ENCODE measurements at regions not wholly inside any gene's neighbourhood (a gene's known extent, or its start where the extent isn't known, plus 50 kb on each side); places are given as distances from the start of the nearest gene placed in this dataset.

DNA sequence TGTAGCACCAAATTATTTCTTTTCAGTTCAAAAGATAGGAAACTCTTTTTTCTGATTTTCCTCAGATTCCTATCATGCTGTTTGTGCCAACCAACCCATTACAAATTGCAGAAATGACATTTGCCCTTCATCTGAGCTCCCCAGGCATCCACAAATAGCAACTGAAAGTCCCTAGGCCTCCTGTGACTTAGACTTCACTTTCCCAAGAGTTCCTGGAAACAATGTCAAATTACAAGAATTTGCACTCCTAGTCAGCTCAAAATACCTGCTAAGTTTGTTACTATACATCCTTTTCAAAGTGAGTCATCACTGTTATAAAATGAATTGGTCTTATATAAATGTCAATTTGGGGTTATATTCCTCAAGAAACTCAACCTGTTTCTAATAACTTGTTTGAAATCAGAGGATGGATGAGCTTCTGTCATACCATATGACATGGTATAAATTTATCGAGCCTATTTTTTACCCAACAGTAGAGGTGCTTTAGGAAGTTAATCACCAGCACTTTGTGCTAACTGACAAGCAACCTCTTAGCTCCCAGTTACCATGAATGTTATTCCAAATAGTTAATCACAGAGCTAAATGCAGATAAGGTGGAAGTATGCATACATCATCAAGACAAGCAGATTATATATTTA, 256.5 kb downstream of the HACE1 start:
- no peak for DNase-seq

DNA sequence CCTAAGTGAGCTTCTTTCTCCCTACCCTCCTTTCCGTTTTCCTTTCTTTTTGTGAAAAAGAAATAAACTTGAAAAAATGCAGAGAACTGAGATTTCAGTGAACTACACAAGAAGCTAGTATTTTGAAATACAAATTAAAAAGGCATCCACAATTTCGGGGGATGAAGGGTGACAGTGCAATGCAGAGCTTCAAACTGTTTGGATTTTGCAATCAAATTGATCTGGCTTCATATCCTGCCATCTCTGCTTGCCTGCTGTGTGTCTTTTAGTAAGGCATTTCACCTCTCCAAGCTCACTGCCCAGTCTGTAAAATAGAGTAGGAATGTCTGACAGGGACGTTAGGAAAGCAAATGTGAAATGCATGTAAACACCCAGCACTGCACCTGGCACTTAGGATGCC, 258.0 kb downstream of the HACE1 start:
- no peak for DNase-seq
- no peaks in the 10 kb centered on the region for H3K4me1 ChIP-seq (ENCODE audit: control insufficient read depth, insufficient read depth, low read length, poor library complexity, severe bottlenecking)
- no peaks in the 10 kb centered on the region for H3K36me3 ChIP-seq (ENCODE audit: control insufficient read depth, insufficient read depth, low read length)
- no peaks in the 10 kb centered on the region for H3K9me3 ChIP-seq (ENCODE audit: control insufficient read depth, low read length)
- no peaks in the 10 kb centered on the region for H3K27me3 ChIP-seq (replicated peaks; ENCODE audit: control insufficient read depth, insufficient read depth, low read length, poor library complexity, severe bottlenecking)
- no peak overlapping the region for H3K4me3 ChIP-seq (ENCODE audit: insufficient read depth, low read depth, low read length, poor library complexity, severe bottlenecking)
- H3K27ac ChIP-seq (ENCODE audit: insufficient read depth, low read length, poor library complexity, severe bottlenecking) = no peak overlapping the region

More for the DNA sequence above, 256.5 kb downstream of the HACE1 start:
- H3K27ac ChIP-seq (ENCODE audit: insufficient read depth, low read length, poor library complexity, severe bottlenecking) = no peak overlapping the region
- H3K36me3 ChIP-seq (ENCODE audit: control insufficient read depth, insufficient read depth, low read length) = no peaks in the 10 kb centered on the region
- no peak overlapping the region for H3K4me3 ChIP-seq (ENCODE audit: insufficient read depth, low read depth, low read length, poor library complexity, severe bottlenecking)
- H3K4me1 ChIP-seq (ENCODE audit: control insufficient read depth, insufficient read depth, low read length, poor library complexity, severe bottlenecking) = no peaks in the 10 kb centered on the region
- H3K27me3 ChIP-seq (replicated peaks; ENCODE audit: control insufficient read depth, insufficient read depth, low read length, poor library complexity, severe bottlenecking) = no peaks in the 10 kb centered on the region
- H3K9me3 ChIP-seq (ENCODE audit: control insufficient read depth, low read length) = no peaks in the 10 kb centered on the region

DNA sequence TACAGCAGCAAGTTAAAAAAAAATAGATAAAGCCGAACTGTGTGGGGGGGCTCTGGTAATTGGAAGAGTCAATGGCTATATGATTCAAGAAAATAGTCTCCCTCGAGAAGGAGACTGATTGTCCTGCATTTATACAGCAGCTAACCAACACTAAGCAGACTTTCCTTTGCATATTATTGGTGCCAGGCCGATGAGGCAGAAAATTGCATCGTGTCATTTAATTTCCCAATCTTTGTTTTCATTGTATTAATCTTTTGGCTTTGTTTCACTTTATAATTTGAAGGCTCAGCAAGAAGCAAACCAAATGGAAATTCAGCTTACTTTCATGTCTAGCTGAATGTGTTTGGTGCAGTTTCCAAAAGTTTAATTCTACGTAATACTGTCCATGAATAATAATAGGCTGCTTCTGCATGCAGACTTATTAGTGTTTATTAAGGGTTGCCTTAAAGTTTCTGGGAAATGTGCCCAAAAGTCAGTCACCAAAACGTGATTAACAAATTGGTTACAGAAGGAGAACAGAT, 258.5 kb downstream of the HACE1 start:
- DNase-seq = no peak
- H3K27ac ChIP-seq (ENCODE audit: insufficient read depth, low read length, poor library complexity, severe bottlenecking) = no peak overlapping the region
- no peaks in the 10 kb centered on the region for H3K27me3 ChIP-seq (replicated peaks; ENCODE audit: control insufficient read depth, insufficient read depth, low read length, poor library complexity, severe bottlenecking)
- no peaks in the 10 kb centered on the region for H3K36me3 ChIP-seq (ENCODE audit: control insufficient read depth, insufficient read depth, low read length)
- no peaks in the 10 kb centered on the region for H3K4me1 ChIP-seq (ENCODE audit: control insufficient read depth, insufficient read depth, low read length, poor library complexity, severe bottlenecking)
- H3K4me3 ChIP-seq (ENCODE audit: insufficient read depth, low read depth, low read length, poor library complexity, severe bottlenecking) = no peak overlapping the region
- H3K9me3 ChIP-seq (ENCODE audit: control insufficient read depth, low read length) = no peaks in the 10 kb centered on the region

DNA sequence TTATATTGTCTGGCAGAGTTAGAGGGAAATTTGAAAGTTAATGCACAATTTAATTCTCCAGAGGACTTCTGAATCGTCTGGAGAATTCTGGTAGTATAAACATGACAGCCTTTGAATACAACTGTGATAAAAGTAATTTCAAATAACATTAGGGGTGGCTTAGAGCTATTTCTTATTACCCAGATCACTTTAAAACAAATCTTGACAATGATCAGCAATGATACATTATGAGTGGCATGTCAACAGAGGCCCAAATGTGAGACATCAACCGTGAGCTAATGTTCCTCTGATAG, 259.1 kb downstream of the HACE1 start:
- no peak for DNase-seq

DNA sequence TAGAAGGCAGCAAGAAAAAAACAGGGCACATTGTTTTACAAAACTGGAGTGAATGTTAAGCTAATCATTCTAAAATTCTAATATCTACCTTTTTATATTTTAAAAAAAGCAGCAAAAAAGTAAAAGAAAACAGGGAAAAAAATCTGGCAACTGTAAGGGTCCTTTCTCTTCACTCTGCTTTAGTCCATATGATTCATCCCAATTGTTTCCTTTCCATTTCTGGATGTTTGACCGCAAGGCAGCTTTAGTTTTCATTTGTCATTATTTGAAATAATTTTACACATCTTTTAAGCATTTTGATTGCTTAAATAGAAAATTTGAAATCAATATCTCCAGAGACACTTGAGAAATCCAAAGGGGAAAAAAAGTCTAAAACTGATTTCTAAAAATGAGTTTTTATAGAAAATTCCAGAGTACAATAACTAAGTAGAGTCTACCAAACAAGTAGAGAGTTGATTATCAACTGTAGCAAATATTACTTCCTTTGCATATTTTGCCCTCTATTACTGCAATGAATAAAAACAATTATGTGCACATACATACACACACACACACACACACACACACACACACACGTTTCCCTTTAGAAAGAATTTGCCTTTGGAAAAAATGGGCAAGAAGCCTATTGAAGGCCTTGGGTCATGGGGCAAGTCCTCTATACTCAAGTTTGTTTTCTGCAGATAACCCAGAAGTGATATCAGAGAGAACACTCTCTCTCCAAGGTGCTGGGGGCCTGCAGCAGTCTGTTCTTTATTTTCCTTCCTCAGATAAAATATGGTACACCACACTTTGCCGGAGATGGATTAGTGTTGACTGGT, 259.7 kb downstream of the HACE1 start:
- Histone ChIP-seq H3K27ac (ENCODE audit: insufficient read depth, low read length, poor library complexity, severe bottlenecking) (no peak overlapping the region), H3K4me1 (ENCODE audit: control insufficient read depth, insufficient read depth, low read length, poor library complexity, severe bottlenecking) (no peaks in the 10 kb centered on the region), H3K9me3 (ENCODE audit: control insufficient read depth, low read length) (no peaks in the 10 kb centered on the region), H3K4me3 (ENCODE audit: insufficient read depth, low read depth, low read length, poor library complexity, severe bottlenecking) (no peak overlapping the region), H3K27me3 (replicated peaks; ENCODE audit: control insufficient read depth, insufficient read depth, low read length, poor library complexity, severe bottlenecking) (no peaks in the 10 kb centered on the region), H3K36me3 (ENCODE audit: control insufficient read depth, insufficient read depth, low read length) (no peaks in the 10 kb centered on the region)
- no peak for DNase-seq

More for the DNA sequence above, 259.1 kb downstream of the HACE1 start:
- H3K9me3 ChIP-seq (ENCODE audit: control insufficient read depth, low read length) = no peaks in the 10 kb centered on the region
- no peak overlapping the region for H3K27ac ChIP-seq (ENCODE audit: insufficient read depth, low read length, poor library complexity, severe bottlenecking)
- no peaks in the 10 kb centered on the region for H3K36me3 ChIP-seq (ENCODE audit: control insufficient read depth, insufficient read depth, low read length)
- H3K27me3 ChIP-seq (replicated peaks; ENCODE audit: control insufficient read depth, insufficient read depth, low read length, poor library complexity, severe bottlenecking) = no peaks in the 10 kb centered on the region
- no peak overlapping the region for H3K4me3 ChIP-seq (ENCODE audit: insufficient read depth, low read depth, low read length, poor library complexity, severe bottlenecking)
- no peaks in the 10 kb centered on the region for H3K4me1 ChIP-seq (ENCODE audit: control insufficient read depth, insufficient read depth, low read length, poor library complexity, severe bottlenecking)

DNA sequence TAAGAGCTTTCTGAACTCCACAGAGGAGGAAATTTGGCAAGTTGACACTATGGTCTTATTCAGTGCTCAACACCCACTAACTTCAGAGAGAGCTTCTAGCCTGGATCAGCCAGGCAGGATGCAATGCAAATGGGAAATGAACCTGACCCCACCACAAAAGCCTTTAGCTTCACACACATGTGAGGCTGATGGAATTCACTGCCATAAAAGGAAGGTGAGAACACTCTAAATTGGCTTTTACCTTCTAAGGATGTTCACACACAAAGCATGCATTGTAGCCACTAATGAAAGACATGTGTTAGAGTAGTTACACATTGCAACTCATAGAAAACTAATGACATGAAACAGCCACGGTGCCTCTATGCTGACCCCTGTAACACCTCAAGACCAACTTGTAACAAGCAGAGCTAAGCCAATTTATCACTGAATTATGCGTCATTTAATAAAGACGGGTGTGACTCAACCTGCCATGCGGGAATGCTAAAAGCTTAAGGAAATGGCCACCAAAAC, 262.1 kb downstream of the HACE1 start:
- no peaks in the 10 kb centered on the region for H3K36me3 ChIP-seq (ENCODE audit: control insufficient read depth, insufficient read depth, low read length)
- DNase-seq = no peak
- H3K27ac ChIP-seq (ENCODE audit: insufficient read depth, low read length, poor library complexity, severe bottlenecking) = no peak overlapping the region
- H3K4me1 ChIP-seq (ENCODE audit: control insufficient read depth, insufficient read depth, low read length, poor library complexity, severe bottlenecking) = no peaks in the 10 kb centered on the region
- no peaks in the 10 kb centered on the region for H3K9me3 ChIP-seq (ENCODE audit: control insufficient read depth, low read length)
- no peak overlapping the region for H3K4me3 ChIP-seq (ENCODE audit: insufficient read depth, low read depth, low read length, poor library complexity, severe bottlenecking)
- no peaks in the 10 kb centered on the region for H3K27me3 ChIP-seq (replicated peaks; ENCODE audit: control insufficient read depth, insufficient read depth, low read length, poor library complexity, severe bottlenecking)

DNA sequence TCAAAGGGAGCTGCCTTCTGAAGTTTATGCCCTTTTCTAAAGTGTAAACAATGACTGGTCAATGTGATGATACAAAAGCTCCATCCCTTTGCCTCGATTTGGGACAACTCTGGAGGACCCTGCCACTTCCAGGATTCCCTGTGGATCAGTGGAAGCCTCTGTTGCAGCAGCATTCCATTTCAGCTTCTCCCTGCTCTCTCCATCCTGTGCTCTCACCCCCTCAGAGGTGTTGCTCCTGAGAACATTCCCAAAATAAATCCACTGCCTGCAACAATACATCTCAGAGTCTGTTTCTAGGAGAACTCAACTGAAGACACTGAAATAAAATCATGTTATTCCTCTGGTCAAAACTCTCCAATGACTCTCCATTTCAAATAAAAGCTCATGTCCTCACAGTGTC, 263.6 kb downstream of the HACE1 start:
- DNase-seq = no peak
- Histone ChIP-seq H3K9me3 (ENCODE audit: control insufficient read depth, low read length) (no peaks in the 10 kb centered on the region), H3K27me3 (replicated peaks; ENCODE audit: control insufficient read depth, insufficient read depth, low read length, poor library complexity, severe bottlenecking) (no peaks in the 10 kb centered on the region), H3K4me1 (ENCODE audit: control insufficient read depth, insufficient read depth, low read length, poor library complexity, severe bottlenecking) (no peaks in the 10 kb centered on the region), H3K27ac (ENCODE audit: insufficient read depth, low read length, poor library complexity, severe bottlenecking) (no peak overlapping the region), H3K4me3 (ENCODE audit: insufficient read depth, low read depth, low read length, poor library complexity, severe bottlenecking) (no peak overlapping the region), H3K36me3 (ENCODE audit: control insufficient read depth, insufficient read depth, low read length) (no peaks in the 10 kb centered on the region)

DNA sequence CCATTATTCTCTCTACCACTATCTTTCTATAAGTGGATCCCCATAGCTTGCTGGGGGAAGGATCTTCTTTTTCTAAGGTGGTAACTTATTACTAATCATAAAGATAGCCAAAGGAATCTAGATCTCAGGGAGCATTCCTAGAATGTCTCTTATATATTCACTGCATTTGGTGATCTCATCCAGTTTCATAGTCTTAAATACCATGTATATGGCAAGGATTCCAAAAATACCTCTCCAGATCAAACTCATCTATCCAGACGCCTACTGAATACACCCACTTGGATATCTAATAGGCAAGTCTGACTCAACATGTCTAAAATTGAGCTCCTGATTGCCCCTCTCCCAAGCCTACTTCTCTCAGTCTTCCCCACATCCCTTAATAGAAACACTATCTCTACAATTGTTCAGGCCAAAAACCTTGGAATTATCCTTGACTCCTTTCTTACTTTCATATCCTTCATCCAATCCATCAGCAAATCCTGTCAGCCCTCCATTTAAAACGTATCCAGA, 264.4 kb downstream of the HACE1 start:
- H3K27me3 ChIP-seq (replicated peaks; ENCODE audit: control insufficient read depth, insufficient read depth, low read length, poor library complexity, severe bottlenecking) = no peaks in the 10 kb centered on the region
- H3K9me3 ChIP-seq (ENCODE audit: control insufficient read depth, low read length) = no peaks in the 10 kb centered on the region
- H3K4me3 ChIP-seq (ENCODE audit: insufficient read depth, low read depth, low read length, poor library complexity, severe bottlenecking) = no peak overlapping the region
- H3K27ac ChIP-seq (ENCODE audit: insufficient read depth, low read length, poor library complexity, severe bottlenecking) = no peak overlapping the region
- no peaks in the 10 kb centered on the region for H3K36me3 ChIP-seq (ENCODE audit: control insufficient read depth, insufficient read depth, low read length)
- no peak for DNase-seq
- H3K4me1 ChIP-seq (ENCODE audit: control insufficient read depth, insufficient read depth, low read length, poor library complexity, severe bottlenecking) = no peaks in the 10 kb centered on the region

DNA sequence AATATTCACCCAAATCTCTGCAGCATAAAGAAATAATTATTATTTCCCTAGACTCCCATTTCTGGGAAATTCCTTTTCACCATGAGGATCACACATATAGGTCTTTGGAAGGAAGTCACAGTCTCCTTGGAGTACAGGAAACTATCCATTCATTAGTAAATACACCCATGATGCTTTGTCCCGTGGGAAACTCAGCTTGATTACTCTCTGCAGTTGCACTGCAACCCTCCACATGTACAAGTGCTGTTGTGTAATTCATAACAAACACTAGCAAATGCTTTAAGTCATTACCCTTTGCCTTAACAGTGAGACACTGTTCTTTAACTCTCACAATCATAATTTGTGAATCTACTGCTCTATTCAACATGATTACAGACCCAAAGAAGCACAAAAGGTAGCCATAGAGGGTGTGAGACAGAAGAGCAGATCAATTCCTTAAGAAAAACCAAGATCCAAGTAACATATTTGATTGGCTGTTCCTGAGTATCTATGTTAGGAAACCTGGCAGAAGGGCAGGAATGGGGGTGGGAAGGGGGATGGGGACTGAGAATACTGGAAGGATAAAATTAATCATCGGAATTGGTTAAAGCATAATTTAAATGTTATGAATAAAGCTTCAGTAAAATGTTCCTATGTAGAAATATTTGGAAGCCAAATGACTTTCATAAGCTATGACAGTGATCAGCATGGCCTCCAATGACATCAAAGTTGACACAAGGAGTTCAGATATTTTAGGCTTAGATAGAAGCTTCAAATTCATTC, 268.0 kb downstream of the HACE1 start:
- no peak overlapping the region for H3K4me3 ChIP-seq (ENCODE audit: insufficient read depth, low read depth, low read length, poor library complexity, severe bottlenecking)
- no peaks in the 10 kb centered on the region for H3K4me1 ChIP-seq (ENCODE audit: control insufficient read depth, insufficient read depth, low read length, poor library complexity, severe bottlenecking)
- H3K27ac ChIP-seq (ENCODE audit: insufficient read depth, low read length, poor library complexity, severe bottlenecking) = no peak overlapping the region
- no peak for DNase-seq
- H3K27me3 ChIP-seq (replicated peaks; ENCODE audit: control insufficient read depth, insufficient read depth, low read length, poor library complexity, severe bottlenecking) = no peaks in the 10 kb centered on the region
- no peaks in the 10 kb centered on the region for H3K36me3 ChIP-seq (ENCODE audit: control insufficient read depth, insufficient read depth, low read length)
- no peaks in the 10 kb centered on the region for H3K9me3 ChIP-seq (ENCODE audit: control insufficient read depth, low read length)

Measured in effector memory CD4-positive, alpha-beta T cell (primary cell).